ENCODE measurements at regions not wholly inside any gene's neighbourhood (a gene's known extent, or its start where the extent isn't known, plus 50 kb on each side); places are given as distances from the start of the nearest gene placed in this dataset.

GRCh38 chr2:160868891-160869290 is 291.3 kb upstream of the TANK start:
- Histone ChIP-seq H2AFZ (peak overlapping the region; percentile 53), H3K27me3 (ENCODE audit: insufficient read depth) (no peaks in the 10 kb centered on the region), H3F3A (replicated peaks; ENCODE audit: low read depth) (no peaks in the 10 kb centered on the region), H3K79me2 (replicated peaks; ENCODE audit: insufficient read depth) (no peaks in the 10 kb centered on the region), H3K4me1 (ENCODE audit: insufficient read depth) (no peaks in the 10 kb centered on the region), H4K20me1 (replicated peaks; ENCODE audit: insufficient read depth) (no peaks in the 10 kb centered on the region), H3K27ac (ENCODE audit: low read depth) (no peak overlapping the region), H3K9me2 (ENCODE audit: insufficient read depth) (peaks cover 7% of the 10 kb centered on the region), H3K4me3 (no peak overlapping the region), H3K36me3 (ENCODE audit: insufficient read depth) (no peaks in the 10 kb centered on the region), H3K4me2 (no peak overlapping the region)
- Mint-ChIP-seq H3K36me3 (ENCODE audit: low read depth) (no peaks in the 10 kb centered on the region), H3K9me3 (no peaks in the 10 kb centered on the region), H3K4me3 (no peak overlapping the region), H3K27me3 (ENCODE audit: insufficient read depth, low read depth, poor library complexity) (no peaks in the 10 kb centered on the region), H3K27ac (no peak overlapping the region), H3K4me1 (no peaks in the 10 kb centered on the region)
- TF ChIP-seq CREB1 (CRISPR knock-in tag; IDR thresholded peaks at IDR 0.05; ENCODE audit: low read depth) (no peak), POLR2AphosphoS5 (IDR thresholded peaks at IDR 0.05; ENCODE audit: low read depth) (no peak), NANOG (IDR thresholded peaks at IDR 0.05; ENCODE audit: borderline replicate concordance) (no peak), ETS1 (IDR thresholded peaks at IDR 0.05) (no peak), ZNF331 (CRISPR knock-in tag; IDR thresholded peaks at IDR 0.05; ENCODE audit: low read depth) (no peak), ZNF114 (CRISPR knock-in tag; IDR thresholded peaks at IDR 0.05) (no peak), EZH2phosphoT487 (IDR thresholded peaks at IDR 0.05; ENCODE audit: unreplicated experiment) (no peak), EZH2 (IDR thresholded peaks at IDR 0.05; ENCODE audit: low read depth, unreplicated experiment) (no peak), ZNF462 (CRISPR knock-in tag; IDR thresholded peaks at IDR 0.05) (no peak), CTCF (conservative IDR thresholded peaks at IDR 0.05; ENCODE audit: low read depth in 2 of 2) (no peak), REST (IDR thresholded peaks at IDR 0.05; ENCODE audit: unreplicated experiment) (no peak), STAT1 (IDR thresholded peaks at IDR 0.05; ENCODE audit: unreplicated experiment) (no peak), JUNB (IDR thresholded peaks at IDR 0.05; ENCODE audit: unreplicated experiment) (no peak)
- DNase-seq (ENCODE audit: low spot score) (no peak), ATAC-seq (no peak)
